NB4 (cell line): ENCODE measurements at regions not wholly inside any gene's neighbourhood (a gene's known extent, or its start where the extent isn't known, plus 50 kb on each side); places are given as distances from the start of the nearest gene placed in this dataset.

Experiments used
- DNase-seq: peaks from one replicate; pipeline ENCODE4 v3.0.0; 2010; ENCODE audit warnings: low read depth
- H3K4me3 ChIP-seq: one replicate; pipeline ENCODE4 v1.5.1; 2011; ENCODE audit warnings: mild to moderate bottlenecking, low read depth, low read length, moderate library complexity
- MYC ChIP-seq: IDR thresholded peaks from 2 replicates; pipeline ENCODE4 v1.6.1; 2011; ENCODE audit warnings: low read depth, low read length
- POLR2A ChIP-seq: IDR thresholded peaks from 2 replicates; pipeline ENCODE4 v1.6.1; 2011; ENCODE audit warnings: mild to moderate bottlenecking; ENCODE audit not compliant: insufficient read length; ENCODE audit errors: extremely low read depth
- TF ChIP-seq, protein P1 (sequence below): IDR thresholded peaks from one replicate; pipeline ENCODE4 v1.5.1; 2012; ENCODE audit warnings: low read depth, low read length
- TF ChIP-seq, protein P2 (sequence below): IDR thresholded peaks from 2 replicates; pipeline ENCODE4 v1.6.1; 2011; ENCODE audit warnings: low read depth, low read length

DNA sequence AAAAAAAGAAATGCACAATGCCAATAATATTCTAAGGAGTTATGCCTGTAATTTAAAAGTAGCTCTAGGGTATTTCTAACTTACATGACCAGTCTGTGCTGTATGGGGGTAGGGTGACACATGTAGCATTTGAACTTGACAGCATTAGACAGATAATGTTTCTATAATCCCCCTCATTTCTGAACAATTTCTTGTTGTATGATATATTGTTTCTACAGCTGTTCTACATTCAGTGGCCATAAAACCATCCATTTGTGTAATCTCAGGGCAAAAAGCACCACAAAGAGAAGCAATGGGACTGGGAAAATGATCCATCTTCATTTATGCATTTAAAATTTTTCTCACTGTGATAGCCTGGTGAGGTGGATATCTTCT is 767.8 kb downstream of the TFAP2A start:
- no peak for DNase-seq
- no peak overlapping the region for H3K4me3 ChIP-seq
- TF ChIP-seq POLR2A (no peak), MYC (no peak)
- TF ChIP-seq, protein P1, sequence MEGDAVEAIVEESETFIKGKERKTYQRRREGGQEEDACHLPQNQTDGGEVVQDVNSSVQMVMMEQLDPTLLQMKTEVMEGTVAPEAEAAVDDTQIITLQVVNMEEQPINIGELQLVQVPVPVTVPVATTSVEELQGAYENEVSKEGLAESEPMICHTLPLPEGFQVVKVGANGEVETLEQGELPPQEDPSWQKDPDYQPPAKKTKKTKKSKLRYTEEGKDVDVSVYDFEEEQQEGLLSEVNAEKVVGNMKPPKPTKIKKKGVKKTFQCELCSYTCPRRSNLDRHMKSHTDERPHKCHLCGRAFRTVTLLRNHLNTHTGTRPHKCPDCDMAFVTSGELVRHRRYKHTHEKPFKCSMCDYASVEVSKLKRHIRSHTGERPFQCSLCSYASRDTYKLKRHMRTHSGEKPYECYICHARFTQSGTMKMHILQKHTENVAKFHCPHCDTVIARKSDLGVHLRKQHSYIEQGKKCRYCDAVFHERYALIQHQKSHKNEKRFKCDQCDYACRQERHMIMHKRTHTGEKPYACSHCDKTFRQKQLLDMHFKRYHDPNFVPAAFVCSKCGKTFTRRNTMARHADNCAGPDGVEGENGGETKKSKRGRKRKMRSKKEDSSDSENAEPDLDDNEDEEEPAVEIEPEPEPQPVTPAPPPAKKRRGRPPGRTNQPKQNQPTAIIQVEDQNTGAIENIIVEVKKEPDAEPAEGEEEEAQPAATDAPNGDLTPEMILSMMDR: no peak
- TF ChIP-seq, protein P2, sequence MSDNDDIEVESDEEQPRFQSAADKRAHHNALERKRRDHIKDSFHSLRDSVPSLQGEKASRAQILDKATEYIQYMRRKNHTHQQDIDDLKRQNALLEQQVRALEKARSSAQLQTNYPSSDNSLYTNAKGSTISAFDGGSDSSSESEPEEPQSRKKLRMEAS: no peak

DNA sequence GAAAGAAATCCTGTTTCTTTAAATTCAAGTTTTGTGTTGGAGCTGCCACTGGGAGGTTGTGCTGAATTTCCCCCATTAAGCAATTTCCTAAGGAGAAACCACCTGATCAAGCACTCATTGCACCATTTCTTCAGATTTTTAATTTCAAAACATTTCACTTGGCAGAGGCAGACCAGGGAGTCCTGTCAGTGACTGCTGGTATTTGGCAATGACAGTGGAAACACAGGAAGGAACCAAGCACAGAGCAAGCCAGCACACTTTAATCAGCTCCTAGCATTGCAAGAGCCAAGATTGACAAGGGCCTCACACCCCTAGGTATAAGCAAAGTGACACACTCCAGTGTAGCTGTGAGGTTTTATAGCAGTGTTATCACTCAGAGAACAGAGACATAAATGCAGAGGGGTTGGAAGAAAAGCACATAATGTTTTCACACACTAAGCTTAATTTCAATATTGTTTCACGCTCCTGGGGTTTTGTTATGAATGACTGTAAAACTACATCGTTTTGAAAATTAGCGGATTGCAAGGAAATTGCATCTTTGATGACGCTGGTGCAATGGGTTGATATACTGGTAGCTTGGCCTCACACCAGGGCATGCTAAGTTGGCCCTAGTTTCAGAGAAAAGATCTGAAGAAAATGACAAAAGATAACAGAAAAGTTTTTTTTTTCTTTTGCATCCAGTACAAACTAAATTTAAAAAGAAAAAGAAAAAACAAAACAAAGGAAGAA is 768.4 kb downstream of the TFAP2A start:
- TF ChIP-seq POLR2A (no peak), MYC (no peak)
- TF ChIP-seq, protein P2: no peak
- TF ChIP-seq, protein P1: no peak
- DNase-seq: peak; percentile 61
- no peak overlapping the region for H3K4me3 ChIP-seq

DNA sequence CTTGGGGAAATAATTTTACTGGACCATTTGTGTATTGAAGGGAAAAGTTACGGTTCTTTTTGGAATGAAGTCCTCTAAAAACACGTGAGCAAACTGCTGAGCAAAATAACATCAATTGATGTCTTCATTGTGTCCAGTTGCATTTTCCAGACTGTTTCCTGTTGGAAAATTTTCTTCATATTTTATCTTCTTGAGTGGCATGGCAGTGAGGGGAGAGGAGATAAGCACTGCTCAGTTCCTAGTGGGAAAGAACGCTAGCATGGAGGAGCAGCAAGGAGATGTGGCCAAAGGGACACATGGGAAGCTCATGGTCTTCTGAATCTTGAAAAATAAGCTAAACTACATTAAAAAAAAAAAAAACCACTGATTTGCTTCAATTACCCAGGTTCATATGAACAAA is 776.0 kb downstream of the TFAP2A start:
- TF ChIP-seq POLR2A: no peak
- TF ChIP-seq, protein P2: no peak
- TF ChIP-seq, protein P1: no peak
- TF ChIP-seq MYC: no peak
- H3K4me3 ChIP-seq: no peak overlapping the region
- DNase-seq: no peak

DNA sequence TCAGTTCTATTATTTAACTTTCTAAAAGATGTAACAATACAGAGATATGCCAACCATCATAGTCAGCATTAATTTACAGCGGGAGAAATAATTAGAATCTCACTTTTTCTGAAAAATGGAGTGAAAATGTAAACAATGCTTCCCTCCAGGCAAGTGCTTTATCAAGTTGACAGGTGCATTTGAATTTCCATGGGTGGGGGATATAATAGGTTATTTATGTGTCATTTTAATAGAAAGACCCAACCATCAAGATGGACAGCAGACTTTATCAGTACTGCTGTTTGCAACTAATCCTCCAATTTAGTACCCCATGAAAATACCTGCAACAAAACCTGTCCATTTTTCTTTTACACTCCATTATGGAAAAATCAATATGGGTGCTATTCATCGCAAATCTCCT is 780.1 kb downstream of the TFAP2A start:
- no peak for DNase-seq
- no peak overlapping the region for H3K4me3 ChIP-seq
- no peak for TF ChIP-seq MYC

DNA sequence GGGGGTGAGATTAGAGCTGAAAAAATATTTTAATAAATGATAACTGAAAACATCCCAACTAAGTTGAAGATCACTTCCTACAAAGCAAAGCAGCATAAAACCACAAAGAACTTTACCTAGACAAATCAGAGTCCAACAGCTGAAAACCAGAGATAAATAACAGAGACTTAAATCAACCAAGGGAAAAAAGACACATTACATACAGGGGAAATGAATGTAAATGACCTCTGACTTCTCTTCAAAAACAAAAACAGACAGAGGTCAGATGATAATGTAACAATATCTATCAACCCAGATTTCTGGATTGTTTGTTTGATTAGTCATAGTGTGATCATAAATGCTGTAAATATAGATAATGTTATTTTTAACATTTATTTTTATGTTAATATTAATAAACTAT is 782.8 kb downstream of the TFAP2A start:
- TF ChIP-seq MYC: no peak

DNA sequence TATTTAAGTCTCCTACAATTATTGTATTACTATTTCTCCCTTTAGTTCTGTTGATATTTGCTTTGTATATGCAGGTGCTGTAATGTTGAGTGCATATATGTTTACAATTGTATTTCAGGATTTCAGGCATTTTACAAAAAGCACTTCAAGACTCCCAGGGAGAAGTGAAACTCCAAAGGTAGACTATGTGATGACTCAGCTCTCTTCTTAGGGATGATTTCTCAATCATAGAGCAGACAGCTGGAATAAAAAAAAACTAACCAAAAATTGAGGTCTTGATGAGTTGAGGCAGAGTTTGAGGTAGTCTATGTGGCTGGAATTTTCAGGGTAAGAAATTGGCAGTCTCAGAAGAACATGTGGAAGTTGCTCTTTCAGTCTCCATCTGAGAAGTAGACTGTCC is 786.1 kb downstream of the TFAP2A start:
- DNase-seq: peak; percentile 37
- no peak overlapping the region for H3K4me3 ChIP-seq
- TF ChIP-seq, protein P2: no peak
- TF ChIP-seq, protein P1: no peak
- TF ChIP-seq MYC (no peak), POLR2A (no peak)

More for the DNA sequence above, 782.8 kb downstream of the TFAP2A start:
- H3K4me3 ChIP-seq: no peak overlapping the region
- no peak for DNase-seq

DNA sequence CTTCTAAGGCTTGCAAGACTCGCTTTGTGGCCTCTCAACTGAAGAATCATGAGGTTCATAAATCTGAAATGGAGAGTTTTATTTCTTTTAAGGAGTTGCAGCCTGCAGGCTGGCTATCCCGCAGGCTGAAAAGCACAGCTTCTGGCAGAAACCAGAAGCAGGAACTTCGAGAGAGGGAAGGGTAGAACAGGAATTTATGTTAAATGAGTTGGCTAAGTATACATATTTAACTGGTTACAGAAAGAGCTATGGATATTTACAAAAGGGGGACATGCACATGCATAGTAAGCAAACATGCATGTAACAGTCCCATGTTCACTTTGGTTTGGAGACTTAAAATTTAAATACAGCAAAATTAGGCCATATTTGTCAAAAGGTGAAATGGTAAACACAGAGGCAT is 787.0 kb downstream of the TFAP2A start:
- TF ChIP-seq, protein P2: no peak
- TF ChIP-seq MYC: no peak
- TF ChIP-seq, protein P1: no peak
- no peak for DNase-seq
- no peak overlapping the region for H3K4me3 ChIP-seq
